Lower leg skin (tissue), 3 donors: ENCODE measurements at regions not wholly inside any gene's neighbourhood (a gene's known extent, or its start where the extent isn't known, plus 50 kb on each side); places are given as distances from the start of the nearest gene placed in this dataset.

Experiments
- POLR2A ChIP-seq, 2 donors: fragments of 450-650 bp; IDR thresholded peaks; one replicate each; pipeline ENCODE4 v1.6.1; 2016 to 2017; ENCODE audit warnings: antibody characterized with exemption in 2 of 2, mild to moderate bottlenecking in 1 of 2, moderate library complexity in 1 of 2
- TF ChIP-seq, protein P1 (sequence below), 3 donors: fragments of 450-650 bp; IDR thresholded peaks; one replicate each; pipeline ENCODE4 v1.5.1; 2016; ENCODE audit warnings: antibody characterized with exemption in 3 of 3, mild to moderate bottlenecking in 3 of 3, moderate library complexity in 2 of 3

- TF ChIP-seq, protein P1, sequence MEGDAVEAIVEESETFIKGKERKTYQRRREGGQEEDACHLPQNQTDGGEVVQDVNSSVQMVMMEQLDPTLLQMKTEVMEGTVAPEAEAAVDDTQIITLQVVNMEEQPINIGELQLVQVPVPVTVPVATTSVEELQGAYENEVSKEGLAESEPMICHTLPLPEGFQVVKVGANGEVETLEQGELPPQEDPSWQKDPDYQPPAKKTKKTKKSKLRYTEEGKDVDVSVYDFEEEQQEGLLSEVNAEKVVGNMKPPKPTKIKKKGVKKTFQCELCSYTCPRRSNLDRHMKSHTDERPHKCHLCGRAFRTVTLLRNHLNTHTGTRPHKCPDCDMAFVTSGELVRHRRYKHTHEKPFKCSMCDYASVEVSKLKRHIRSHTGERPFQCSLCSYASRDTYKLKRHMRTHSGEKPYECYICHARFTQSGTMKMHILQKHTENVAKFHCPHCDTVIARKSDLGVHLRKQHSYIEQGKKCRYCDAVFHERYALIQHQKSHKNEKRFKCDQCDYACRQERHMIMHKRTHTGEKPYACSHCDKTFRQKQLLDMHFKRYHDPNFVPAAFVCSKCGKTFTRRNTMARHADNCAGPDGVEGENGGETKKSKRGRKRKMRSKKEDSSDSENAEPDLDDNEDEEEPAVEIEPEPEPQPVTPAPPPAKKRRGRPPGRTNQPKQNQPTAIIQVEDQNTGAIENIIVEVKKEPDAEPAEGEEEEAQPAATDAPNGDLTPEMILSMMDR (IDR thresholded peaks at IDR 0.05), result no peak
- TF ChIP-seq POLR2A (IDR thresholded peaks at IDR 0.05), result no peak
Measured at GRCh38 chr4:36835246-36835645, 409.3 kb upstream of the NWD2 start.
